Colonic mucosa (tissue), 4 donors: ENCODE measurements at regions not wholly inside any gene's neighbourhood (a gene's known extent, or its start where the extent isn't known, plus 50 kb on each side); places are given as distances from the start of the nearest gene placed in this dataset.
"Not testable (repeated sequence)": the region's sequence is repeated elsewhere in the genome, so short reads cannot be mapped to it uniquely, and the experiment has no call there.

ENCODE experiments used
- DNase-seq: peaks from one replicate; pipeline ENCODE4 v3.0.0-alpha.2; 2020
- H3K27ac ChIP-seq: fragments of 200-600 bp; one replicate; pipeline ENCODE4 v1.8.0; 2021
- H3K27me3 ChIP-seq: fragments of 200-600 bp; one replicate; pipeline ENCODE4 v1.8.0; 2021
- H3K36me3 ChIP-seq: fragments of 200-600 bp; one replicate; pipeline ENCODE4 v1.8.0; 2021
- H3K4me1 ChIP-seq: fragments of 200-600 bp; one replicate; pipeline ENCODE4 v1.8.0; 2021; ENCODE audit warnings: mild to moderate bottlenecking
- H3K4me3 ChIP-seq: fragments of 200-600 bp; one replicate; pipeline ENCODE4 v1.8.0; 2021
- H3K9ac ChIP-seq, 2 donors: one replicate each; pipeline ENCODE4 v1.7.0; 2013; ENCODE audit warnings: control low read depth in 2 of 2, low read depth in 2 of 2, low read length in 2 of 2
- H3K9me3 ChIP-seq: fragments of 200-600 bp; one replicate; pipeline ENCODE4 v1.8.0; 2021
- CTCF ChIP-seq: fragments of 200-600 bp; IDR thresholded peaks from one replicate; pipeline ENCODE4 v1.8.0; 2022; ENCODE audit warnings: antibody characterized with exemption, mild to moderate bottlenecking
- intact Hi-C: fragments of 100-400 bp; cut with DNase I; formaldehyde crosslinking; loops from one replicate; pipeline ENCODE4 v1.14.1; 2022
- donor health status: healthy.
- donor health status: DM: no; HTN: no; CAD: no.
- donor health status: DM: no; HTN: no; CAD: no.

DNA sequence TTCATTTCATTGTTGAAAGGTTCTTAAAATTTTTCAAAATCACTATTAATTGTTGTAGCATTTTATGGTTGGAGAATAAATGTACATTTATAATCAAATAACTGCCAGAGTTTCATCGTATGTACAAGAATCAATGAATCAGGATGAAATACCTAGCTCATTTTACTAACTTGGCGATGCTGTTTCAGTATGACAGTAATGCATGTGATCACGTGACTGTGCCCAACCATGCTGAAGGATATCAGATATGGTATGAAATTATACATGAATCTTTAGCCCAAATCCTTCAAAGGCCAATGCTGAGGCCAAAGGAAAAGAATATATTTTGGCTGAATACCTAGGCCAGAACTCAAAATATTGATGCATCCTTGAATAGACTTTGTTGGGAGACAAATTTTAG lies 288.3 kb upstream of the TGFBR2 start:
- intact Hi-C loops, result no loop called here
- Histone ChIP-seq H3K27ac (no peak overlapping the region), H3K27me3 (no peaks in the 10 kb centered on the region), H3K4me3 (no peak overlapping the region), H3K4me1 (no peaks in the 10 kb centered on the region), H3K9ac (no peak overlapping the region), H3K36me3 (no peaks in the 10 kb centered on the region), H3K9me3 (no peaks in the 10 kb centered on the region)
- no peak for DNase-seq
- no peak for TF ChIP-seq CTCF

DNA sequence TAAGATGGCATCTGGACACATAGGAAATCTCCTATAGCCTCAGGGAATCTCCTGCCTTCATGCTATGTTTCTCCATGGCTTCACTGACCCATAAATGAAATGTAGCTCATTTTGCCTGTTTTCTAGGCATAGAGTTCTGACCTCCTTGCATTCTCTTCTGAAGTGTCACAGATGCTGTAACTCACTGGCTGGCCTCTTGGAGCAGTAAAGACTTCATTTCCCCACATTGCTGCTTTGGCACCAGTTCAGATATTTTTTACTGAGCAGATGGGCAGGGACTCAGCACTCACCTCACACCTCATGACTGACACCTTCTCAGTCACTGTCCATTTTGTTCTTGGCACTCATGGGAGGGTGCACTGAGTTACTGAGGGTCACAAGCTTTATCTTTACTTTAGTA lies 286.7 kb upstream of the TGFBR2 start:
- Histone ChIP-seq H3K36me3 (no peaks in the 10 kb centered on the region), H3K9me3 (no peaks in the 10 kb centered on the region), H3K27me3 (no peaks in the 10 kb centered on the region), H3K9ac (no peak overlapping the region), H3K4me1 (peaks cover under 1% of the 10 kb centered on the region), H3K27ac (no peak overlapping the region), H3K4me3 (no peak overlapping the region)
- peak; percentile 51 for TF ChIP-seq CTCF
- intact Hi-C loops, result loop anchor here (5.0 kb wide), 1 partner anchor 373 kb away; no protein-coding TSS in a partner anchor
- DNase-seq, result peak; percentile 48

GRCh38 chr3:30320392-30320791 lies 286.0 kb upstream of the TGFBR2 start:
- Histone ChIP-seq H3K36me3 (no peaks in the 10 kb centered on the region), H3K4me1 (peaks cover 5% of the 10 kb centered on the region), H3K4me3 (no peak overlapping the region), H3K27me3 (no peaks in the 10 kb centered on the region), H3K9me3 (no peaks in the 10 kb centered on the region), H3K9ac (no peak overlapping the region), H3K27ac (no peak overlapping the region)
- TF ChIP-seq CTCF, result no peak
- DNase-seq, result no peak
- intact Hi-C loops, result loop anchor here (5.0 kb wide), 1 partner anchor 372 kb away; no protein-coding TSS in a partner anchor

GRCh38 chr3:30321065-30321464 lies 285.3 kb upstream of the TGFBR2 start:
- no peak overlapping the region for H3K27ac ChIP-seq
- no peaks in the 10 kb centered on the region for H3K27me3 ChIP-seq
- peaks cover 5% of the 10 kb centered on the region for H3K4me1 ChIP-seq
- H3K9me3 ChIP-seq, result no peaks in the 10 kb centered on the region
- no peaks in the 10 kb centered on the region for H3K36me3 ChIP-seq
- intact Hi-C loops, result loop anchor here (5.0 kb wide), 1 partner anchor 371 kb away; no protein-coding TSS in a partner anchor
- TF ChIP-seq CTCF, result no peak
- no peak overlapping the region for H3K4me3 ChIP-seq
- no peak overlapping the region for H3K9ac ChIP-seq
- DNase-seq, result no peak

GRCh38 chr3:30323649-30324048 lies 282.8 kb upstream of the TGFBR2 start:
- H3K27me3 ChIP-seq, H3K27ac ChIP-seq, H3K4me3 ChIP-seq, DNase-seq, H3K4me1 ChIP-seq, H3K9me3 ChIP-seq, H3K9ac ChIP-seq, H3K36me3 ChIP-seq: not testable (repeated sequence)
- intact Hi-C loops, result loop anchor here (5.0 kb wide), 1 partner anchor 369 kb away; no protein-coding TSS in a partner anchor

- peak; percentile 36 for DNase-seq
- no peak for TF ChIP-seq CTCF
- H3K36me3 ChIP-seq, result no peaks in the 10 kb centered on the region
- H3K27ac ChIP-seq, result no peak overlapping the region
- peaks cover 5% of the 10 kb centered on the region for H3K4me1 ChIP-seq
- no peak overlapping the region for H3K4me3 ChIP-seq
- no peaks in the 10 kb centered on the region for H3K9me3 ChIP-seq
- no peaks in the 10 kb centered on the region for H3K27me3 ChIP-seq
- H3K9ac ChIP-seq, result no peak overlapping the region
- intact Hi-C loops, result loop anchor here (5.0 kb wide), 1 partner anchor 368 kb away; no protein-coding TSS in a partner anchor
These were observed 281.8 kb upstream of the TGFBR2 start for GRCh38 chr3:30324587-30324986.

DNA sequence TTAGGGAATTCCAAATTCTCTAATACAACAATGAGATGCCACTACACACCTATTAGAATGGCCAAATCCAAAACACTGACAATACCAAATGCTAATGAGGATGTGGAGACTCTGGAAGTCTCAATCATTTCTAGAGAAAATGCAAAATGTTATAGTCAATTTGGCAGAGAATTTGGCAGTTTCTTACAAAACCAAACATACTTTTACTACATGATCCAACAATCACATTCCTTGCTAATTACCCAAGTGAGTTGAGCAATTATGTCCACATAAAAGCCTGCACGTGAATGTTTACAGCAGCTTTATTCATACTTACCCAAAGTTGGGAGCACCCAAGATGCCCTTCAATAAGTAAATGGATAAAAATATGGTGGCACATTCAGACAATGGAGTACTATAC lies 278.4 kb upstream of the TGFBR2 start:
- intact Hi-C loops, H3K27me3 ChIP-seq, H3K4me1 ChIP-seq, H3K9ac ChIP-seq, H3K27ac ChIP-seq, H3K9me3 ChIP-seq, H3K36me3 ChIP-seq, DNase-seq, H3K4me3 ChIP-seq: not testable (repeated sequence)

GRCh38 chr3:30328935-30329334 lies 277.5 kb upstream of the TGFBR2 start:
- H3K36me3 ChIP-seq, H3K4me1 ChIP-seq, H3K4me3 ChIP-seq, H3K27ac ChIP-seq, DNase-seq, intact Hi-C loops, H3K9me3 ChIP-seq, H3K27me3 ChIP-seq, H3K9ac ChIP-seq: not testable (repeated sequence)
